ENCODE measurements at regions not wholly inside any gene's neighbourhood (a gene's known extent, or its start where the extent isn't known, plus 50 kb on each side); places are given as distances from the start of the nearest gene placed in this dataset.

GRCh38 chr13:97753942-97754670 is 199.4 kb upstream of the IPO5 start:
- TF ChIP-seq EP300 (IDR thresholded peaks at IDR 0.05): no peak
- TF ChIP-seq, protein P1, sequence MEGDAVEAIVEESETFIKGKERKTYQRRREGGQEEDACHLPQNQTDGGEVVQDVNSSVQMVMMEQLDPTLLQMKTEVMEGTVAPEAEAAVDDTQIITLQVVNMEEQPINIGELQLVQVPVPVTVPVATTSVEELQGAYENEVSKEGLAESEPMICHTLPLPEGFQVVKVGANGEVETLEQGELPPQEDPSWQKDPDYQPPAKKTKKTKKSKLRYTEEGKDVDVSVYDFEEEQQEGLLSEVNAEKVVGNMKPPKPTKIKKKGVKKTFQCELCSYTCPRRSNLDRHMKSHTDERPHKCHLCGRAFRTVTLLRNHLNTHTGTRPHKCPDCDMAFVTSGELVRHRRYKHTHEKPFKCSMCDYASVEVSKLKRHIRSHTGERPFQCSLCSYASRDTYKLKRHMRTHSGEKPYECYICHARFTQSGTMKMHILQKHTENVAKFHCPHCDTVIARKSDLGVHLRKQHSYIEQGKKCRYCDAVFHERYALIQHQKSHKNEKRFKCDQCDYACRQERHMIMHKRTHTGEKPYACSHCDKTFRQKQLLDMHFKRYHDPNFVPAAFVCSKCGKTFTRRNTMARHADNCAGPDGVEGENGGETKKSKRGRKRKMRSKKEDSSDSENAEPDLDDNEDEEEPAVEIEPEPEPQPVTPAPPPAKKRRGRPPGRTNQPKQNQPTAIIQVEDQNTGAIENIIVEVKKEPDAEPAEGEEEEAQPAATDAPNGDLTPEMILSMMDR (IDR thresholded peaks at IDR 0.05): no peak
- TF ChIP-seq POLR2A (IDR thresholded peaks at IDR 0.05): no peak
- no peak for TF ChIP-seq POLR2AphosphoS5 (IDR thresholded peaks at IDR 0.05)
